NCI-H2227 (cell line): ENCODE measurements at regions not wholly inside any gene's neighbourhood (a gene's known extent, or its start where the extent isn't known, plus 50 kb on each side); places are given as distances from the start of the nearest gene placed in this dataset.
A peak's percentile ranks its signal among the peaks of the same experiment; 100 is the strongest.
"Not testable (repeated sequence)": the region's sequence is repeated elsewhere in the genome, so short reads cannot be mapped to it uniquely, and the experiment has no call there.

ENCODE experiments used
- DNase-seq: peaks from one replicate; lab custom pipeline; 2025; ENCODE audit not compliant: unreplicated experiment; lab: John Stamatoyannopoulos, UW

DNA sequence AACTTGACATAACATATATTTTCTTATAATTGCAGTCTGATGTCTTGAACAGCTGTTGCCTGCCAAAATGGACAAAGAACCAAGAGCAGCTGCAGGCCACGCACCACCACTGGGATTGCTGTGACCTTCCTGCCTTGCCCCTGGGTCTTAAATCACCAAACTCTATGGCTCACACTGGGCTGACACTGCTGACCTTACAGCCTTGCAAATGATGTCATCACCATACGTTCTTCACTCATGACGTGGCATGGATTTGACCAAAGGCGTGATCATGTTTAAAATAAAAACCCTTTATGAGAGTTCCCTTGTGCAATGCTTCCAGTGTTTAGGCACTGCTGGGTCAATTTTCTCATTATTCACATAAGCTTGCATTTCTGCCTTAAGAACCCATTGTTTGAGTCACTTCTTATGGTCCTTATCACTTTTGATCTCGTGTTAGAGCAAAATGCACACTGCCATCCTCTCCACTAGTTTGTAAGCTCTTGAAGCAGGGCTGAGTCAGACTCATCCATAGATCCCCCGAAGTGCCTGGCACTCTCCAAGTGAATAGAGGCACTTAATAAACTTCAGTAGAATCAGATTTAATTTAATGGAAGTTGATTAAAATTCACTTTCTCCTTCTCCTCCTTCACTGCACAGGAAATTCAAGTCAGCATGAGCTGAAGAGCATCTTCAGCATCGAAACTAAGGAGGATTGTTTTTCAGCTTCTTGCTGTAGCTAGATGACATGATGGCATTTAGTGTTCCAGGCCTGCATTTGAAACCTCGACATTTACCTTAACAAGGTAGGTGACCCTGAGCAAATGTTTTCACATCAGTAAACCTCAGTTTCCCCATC, 132.4 kb upstream of the PZP start:
- DNase-seq = peak; percentile 11

DNA sequence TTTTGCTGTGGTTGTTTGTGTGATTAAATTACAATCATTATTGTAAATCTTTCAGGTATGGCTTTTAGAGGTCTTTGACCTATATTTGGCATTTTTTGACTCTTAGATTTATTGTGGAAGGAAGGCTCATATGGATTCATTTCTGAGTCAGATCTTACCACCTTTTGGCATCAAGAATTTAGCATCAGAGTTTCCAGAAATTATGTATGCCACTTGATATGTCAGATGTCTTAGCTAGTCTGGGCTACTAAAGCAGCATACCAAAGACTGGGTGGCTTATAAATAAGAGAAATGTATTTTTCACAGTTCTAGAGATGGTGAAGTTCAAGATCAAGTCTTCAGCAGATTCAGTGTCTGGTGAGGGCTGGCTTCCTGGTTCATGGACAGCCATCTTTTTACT, 129.5 kb upstream of the PZP start:
- DNase-seq = no peak

DNA sequence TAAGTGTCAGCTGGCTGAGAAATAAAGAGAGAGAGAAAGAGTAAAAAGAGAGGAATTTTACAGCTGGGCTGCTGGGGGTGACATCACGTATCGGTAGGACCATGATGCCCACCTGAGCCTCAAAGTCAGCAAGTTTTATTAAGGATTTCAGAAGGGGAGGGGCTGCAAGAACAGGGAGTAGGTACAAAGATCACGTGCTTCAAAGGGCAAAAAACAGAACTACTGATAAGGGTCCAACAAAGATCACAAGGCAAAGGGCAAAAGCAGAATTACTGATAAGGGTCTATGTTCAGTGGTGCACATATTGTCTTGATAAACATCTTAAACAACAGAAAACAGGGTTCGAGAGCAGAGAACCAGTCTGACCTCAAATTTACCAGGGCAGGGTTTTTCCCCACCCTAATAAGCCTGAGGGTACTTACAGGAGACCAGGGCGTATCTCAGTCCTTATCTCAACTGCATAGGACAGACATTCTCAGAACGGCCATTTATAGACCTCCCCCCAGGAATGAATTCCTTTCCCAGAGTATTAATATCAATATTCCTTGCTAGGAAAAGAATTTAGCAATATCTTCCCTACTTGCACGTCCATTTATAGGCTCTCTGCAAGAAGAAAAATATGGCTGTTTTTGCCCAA, 128.3 kb upstream of the PZP start:
- not testable (repeated sequence) for DNase-seq

DNA sequence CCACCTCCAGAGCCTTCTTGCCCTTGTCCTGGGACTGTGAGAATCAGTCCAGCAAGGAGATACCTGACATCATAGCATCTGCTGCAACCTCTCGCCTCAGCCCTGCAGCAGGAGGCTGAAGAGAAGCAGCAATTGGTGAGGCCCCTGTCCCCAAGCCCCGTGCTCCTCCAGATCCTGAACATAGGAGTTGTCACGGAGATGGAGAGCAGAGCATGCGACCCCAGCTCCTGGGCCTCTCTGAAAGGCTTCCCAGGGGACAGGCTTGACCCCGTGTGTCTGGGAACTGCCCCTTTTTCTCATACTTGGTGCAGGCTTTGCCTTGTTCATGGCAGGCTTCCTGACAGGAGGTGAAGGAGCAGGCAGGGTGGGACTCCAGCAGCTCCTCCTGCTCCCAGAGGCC, 127.7 kb upstream of the PZP start:
- DNase-seq = no peak

DNA sequence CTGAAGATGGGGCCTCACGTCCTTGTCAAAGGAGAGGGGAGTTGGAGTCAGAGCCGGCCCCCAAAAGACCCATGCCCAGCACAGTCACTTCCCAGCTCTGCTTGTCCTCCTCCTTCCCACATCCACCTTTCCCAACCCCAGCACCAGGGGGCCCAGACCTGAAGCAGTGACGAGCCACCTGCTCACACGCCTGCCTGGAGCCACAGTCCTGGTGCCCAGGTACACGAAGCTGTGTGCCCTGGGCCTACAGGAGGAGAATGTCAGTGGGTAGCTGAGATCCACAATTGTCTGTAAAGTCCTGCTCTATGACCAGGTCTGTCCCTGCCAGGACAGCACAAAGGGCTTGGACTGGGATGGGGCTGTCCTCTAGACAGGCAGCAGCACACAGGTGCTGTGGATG, 126.8 kb upstream of the PZP start:
- DNase-seq = no peak

DNA sequence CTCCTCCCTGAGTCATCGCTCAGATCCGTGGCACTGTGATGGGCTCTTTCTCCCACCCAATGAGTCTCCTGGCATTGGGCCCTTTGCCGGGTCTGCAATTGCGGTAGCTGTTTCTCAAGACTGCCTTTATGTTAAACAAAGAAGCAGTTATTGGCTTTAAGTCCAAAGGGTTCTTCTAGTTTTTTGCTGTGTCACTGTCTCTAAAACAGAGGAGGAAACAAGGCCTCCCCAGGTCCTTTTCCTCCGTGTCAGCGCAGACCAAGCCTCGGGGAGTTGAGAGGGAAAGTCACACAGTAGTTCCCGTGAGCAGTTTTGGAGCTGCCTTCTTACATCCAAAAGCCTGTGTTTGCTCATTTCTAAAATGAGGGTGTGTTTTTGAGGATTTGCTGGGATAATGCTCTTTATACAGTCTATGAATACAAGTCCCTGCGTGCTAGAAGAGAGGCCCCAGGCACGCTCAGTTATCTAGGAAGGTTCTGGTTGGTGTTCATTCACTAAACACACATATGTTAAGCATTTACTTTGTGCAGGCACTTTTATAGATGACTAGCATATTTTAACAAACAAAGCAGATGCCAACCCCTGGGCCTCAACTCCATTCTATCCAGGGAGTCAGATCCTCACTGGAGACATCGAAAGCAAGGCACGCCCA, 126.0 kb upstream of the PZP start:
- no peak for DNase-seq

DNA sequence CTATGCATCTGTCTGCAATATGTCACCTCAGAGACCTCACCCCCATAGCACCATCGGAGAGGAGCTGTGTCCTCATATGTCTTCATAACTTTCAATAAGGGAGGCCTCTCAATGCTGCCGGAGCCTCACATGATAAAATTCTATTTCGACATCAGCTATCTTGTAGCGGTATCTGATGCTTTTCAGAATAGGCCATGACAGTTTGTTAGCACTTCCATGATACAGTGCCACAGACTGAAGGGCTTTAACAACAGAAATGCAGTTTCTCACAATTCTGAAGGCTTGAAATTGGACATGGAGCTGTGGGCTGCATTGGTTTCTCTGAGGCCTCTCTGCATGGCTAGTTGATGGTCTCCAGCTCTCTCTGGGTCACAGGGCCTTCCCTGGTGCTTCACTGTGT, 125.0 kb upstream of the PZP start:
- no peak for DNase-seq

DNA sequence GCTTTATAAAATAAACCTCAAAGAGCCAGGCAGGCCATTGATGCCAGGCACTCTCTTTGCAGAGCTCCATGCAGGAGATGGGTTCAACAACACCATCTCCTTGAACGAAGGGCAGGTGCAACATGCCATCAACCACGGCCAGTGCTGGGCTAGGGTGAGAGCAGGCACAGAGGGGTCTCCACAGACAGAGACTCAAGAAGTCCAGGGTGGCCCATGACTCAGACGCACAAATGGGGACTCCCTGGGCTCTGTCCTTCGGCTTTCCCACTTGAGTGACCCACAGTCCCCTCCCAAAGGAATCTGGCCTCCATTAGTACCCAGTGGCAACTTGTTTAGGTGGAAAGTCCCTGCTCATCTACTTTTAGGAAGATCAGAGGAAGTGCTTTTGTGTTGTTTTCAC, 124.4 kb upstream of the PZP start:
- DNase-seq = no peak

DNA sequence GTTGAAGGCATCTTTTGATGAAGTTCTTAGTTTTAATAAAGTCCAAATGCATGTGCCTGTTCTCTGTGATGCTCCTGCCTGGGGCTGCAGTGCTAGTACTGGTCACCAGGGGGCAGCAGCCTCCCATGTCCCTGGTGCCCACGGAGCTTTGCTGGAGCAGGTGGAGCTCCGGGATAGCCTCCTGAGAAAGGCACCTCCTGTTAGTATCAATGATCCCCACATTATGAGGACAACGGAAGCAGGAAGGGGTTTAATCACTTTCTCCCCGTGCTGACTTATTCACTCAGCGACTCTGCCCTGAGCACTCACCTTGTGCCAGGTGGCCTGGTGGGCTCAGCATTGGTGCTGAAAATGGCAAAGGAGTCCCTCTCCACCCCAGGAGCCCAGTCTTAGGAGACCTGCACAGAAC, 123.0 kb upstream of the PZP start:
- peak; percentile 63 for DNase-seq

DNA sequence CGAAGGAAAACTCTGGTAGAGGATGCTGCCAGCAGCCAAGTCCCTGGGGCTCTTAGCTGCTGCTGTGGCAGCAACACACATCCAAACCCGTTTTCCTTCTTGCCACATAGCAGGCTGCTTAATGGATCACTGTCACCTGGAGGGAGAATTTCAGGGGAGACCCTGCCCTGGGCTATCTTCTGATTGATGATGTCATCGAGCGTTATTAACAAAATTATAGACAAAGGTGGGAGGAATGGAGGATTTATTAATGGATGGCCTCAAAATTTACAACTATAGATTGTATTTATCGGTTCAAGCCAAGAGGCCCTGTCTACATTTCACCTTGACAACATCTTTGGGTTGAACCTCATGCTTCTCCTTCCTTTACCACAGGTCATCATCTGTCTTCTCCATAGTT, 120.8 kb upstream of the PZP start:
- DNase-seq = no peak

DNA sequence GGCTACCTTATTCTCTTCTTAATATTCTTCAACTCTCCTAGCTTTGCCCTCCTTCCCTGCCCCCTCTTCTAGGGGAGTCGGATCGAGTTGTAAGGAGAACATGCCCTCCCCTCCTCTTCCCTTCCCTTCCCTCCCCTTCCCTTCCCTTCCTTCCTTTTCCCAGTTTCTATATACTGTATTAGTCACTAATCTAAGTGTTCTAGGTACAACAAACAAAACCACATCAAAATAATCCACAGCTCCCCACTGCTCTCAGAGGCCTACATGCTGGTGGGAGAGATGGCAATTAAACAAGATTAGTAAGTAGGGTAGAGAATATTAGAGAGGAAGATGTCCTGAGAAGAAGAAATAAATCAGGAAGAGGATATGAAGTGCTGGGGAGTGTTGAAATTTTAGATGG, 119.9 kb upstream of the PZP start:
- no peak for DNase-seq

DNA sequence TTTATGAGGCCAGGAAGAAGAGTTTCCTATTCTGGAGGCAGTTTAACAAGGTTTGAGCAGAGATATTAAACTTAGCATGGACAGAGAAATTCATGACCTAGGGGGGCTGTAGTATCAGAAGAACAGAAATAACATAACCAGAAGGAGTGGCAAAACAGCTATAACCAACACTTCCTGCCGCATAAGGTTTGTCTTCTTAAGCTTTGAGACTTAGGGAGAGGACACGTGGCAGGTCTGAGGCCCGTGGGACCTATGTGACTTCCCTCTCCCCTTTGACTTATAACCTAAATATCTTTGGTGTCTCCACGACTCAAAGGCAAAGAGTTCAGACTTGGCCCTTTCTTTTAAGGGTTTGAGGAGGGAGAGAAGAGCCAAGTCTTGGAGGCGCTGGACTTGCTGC, 119.1 kb upstream of the PZP start:
- DNase-seq = no peak

DNA sequence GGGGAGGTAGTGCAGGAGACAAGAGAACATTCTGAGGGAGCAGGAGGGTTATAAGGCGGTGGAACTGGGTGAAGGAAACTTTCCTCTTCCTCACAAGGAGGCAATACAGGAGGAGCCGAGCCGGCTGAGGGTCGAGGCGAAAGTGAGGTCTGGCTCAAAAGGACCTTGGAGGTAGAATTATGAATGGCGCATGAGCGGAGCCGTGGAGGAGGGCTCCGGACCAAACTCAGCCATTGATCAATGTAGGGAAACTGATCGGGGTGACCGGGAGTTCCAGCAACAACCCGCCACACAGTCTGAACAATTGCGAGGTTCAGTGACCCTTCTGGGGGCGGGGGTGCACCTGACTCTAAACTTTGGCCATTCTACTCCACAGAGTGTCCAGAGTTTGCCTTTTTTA, 118.7 kb upstream of the PZP start:
- not testable (repeated sequence) for DNase-seq

DNA sequence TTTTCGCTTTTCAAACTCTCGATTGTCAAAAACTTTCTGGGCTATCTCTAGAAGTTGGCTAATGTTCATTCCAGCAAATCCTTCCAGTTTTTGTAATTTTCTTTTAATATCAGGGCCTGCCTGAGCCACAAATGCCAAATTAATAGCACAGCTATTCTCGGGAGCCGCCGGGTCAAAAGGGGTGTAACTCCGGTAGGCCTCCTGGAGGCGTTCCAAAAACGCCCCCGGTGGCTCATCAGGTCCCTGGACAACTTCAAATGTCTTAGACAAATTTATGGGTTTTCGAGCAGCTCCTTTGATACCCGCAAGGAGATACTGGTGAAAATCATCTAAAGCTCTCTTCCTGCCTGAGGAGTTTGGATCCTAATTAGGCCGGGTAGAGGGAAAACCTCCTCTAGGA, 117.9 kb upstream of the PZP start:
- DNase-seq = no peak

DNA sequence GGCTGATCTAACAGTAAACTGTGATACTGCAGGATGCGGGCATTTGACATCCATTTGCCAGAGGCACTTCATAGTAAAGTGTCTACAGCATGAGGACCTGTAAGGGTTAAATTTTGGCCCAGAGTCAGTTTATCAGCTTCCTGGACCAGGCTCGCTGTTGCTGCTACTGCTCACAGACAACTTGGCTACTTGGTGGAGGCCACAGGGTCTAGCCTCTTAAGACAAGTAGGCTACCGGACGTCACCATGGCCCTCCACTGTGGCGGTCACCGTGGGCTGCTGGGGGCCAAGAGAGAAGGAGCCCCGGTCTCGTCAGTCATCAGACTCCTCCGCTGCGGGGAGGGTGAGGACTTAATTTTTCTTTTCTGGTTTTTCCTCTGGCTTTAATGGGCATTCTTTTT, 117.3 kb upstream of the PZP start:
- no peak for DNase-seq

DNA sequence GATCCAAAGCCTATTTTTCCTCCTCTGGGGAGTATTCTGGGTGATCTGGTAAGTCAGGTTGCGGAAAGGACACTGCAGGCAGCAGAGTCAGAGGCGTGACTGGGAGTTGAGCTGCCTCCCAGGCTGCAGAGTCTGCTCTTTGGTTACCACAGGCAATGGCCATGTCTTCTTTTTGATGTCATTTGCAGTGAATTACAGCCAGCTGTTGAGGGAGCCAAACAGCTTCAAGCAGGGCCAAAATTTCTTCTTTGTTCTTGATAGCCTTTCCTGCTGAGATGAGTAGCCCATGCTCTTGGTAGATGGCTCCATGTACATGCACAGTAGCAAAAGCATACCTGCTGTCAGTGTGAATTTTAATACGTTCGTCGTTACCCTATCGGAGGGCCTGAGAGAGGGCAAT, 116.6 kb upstream of the PZP start:
- DNase-seq = no peak

DNA sequence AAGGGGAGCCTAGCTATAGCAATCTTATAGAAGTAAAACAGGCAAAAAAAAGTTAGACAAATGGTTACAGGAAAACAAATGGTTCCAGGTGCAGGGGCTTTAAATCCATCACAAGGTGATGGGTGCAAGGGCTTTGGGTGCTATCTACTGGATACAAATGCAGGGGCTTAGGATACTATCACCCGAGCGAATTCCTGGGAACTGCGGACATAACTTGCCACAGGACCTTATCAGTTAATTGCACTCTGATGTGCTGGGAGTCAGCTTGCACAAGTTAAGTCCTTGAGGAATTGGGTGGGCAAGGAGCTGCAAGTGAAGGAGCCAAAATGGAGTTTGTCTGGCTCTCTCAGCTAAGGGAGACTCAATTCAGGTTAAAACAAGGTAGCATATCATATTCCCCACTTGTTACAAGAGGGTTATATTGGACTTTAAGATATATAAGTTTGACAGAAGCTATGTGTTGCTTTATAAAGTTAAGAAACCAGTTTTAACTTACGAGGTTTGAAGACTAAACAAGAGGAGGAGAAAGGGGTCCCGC, 115.0 kb upstream of the PZP start:
- DNase-seq = no peak

DNA sequence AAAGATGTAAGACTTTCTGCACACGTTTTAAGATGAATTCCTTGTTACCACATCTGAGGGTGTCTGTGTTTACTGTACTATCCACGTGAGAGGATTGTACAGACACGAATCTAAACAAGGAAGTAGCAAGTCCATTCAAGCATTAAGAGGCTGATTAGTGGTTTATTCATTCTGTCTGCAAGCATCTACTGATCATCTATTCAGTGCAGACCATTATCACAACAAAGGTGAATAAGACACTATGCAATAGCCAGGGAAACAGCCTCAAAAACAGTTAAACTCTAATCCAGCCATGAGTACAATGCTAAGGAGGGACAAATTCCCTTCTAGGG, 111.6 kb upstream of the PZP start:
- DNase-seq = no peak

DNA sequence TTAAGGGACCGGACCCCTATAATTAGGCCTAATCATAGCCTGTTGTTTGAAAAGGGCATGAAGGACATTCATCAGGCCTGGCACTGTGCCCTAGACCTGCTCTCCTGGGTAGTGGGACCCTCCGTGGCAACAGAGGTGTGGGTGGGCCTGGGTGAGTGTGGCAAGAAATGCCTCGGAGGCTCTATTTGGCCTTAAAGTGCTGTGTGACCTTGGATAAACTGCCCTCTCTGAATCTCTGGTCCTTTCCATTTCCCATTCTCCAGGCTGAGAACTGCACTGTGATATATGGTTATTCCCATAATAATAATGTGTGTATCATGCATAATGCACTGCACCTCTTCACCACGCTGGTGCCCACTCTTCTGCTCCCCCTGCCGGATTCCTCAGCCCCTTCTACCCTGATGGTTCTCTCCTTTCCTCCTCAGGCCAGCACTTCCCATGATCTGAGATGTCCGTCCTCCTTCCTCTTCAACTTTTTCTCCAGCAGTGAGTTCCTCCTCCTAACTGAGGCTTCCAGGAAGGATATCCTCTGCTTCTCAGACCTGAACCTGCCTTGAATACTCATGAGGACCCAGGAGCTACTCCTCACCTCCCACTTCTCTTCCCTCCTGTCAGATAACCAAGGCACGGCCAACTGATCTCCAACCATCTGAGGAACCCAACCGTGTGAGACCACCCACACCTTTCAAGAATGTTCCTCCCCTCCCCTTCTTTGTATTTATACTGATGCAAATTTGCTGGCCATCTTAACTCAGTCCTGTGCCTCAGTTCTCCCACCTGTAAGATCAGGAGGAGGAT, 111.0 kb upstream of the PZP start:
- DNase-seq = no peak

DNA sequence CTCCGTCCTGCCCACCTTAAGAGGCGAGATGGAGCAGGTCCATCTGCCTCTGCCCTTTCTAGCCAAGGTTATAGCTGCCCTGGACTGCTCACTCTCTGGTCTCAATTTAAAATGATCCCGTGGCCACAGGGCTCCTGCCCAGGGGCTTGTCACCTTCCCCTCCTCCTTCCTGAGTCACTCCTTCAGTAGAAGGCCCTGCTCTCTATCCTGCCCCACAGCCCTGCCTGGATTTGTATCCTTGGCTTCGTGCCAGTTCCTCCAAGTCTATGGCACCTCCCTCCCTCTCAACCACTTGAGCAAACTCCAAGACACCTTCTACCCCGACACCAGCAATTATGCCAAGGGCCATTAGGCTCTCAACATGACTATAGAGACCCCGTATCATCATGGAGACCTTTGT, 105.3 kb upstream of the PZP start:
- DNase-seq = peak; percentile 56
